ENCODE measurements at regions not wholly inside any gene's neighbourhood (a gene's known extent, or its start where the extent isn't known, plus 50 kb on each side); places are given as distances from the start of the nearest gene placed in this dataset.

- no peak for TF ChIP-seq HDAC6 (IDR thresholded peaks at IDR 0.05; ENCODE audit: unreplicated experiment)
- TF ChIP-seq SREBF2 (IDR thresholded peaks at IDR 0.05; ENCODE audit: low read length): no peak
- TF ChIP-seq POLR2A (IDR thresholded peaks at IDR 0.05; ENCODE audit: low read depth, low read length): no peak
- TF ChIP-seq RFX5 (IDR thresholded peaks at IDR 0.05; ENCODE audit: low read depth, low read length): no peak
- no peak for TF ChIP-seq CTCF (IDR thresholded peaks at IDR 0.05 in 2 of 3, conservative IDR thresholded peaks at IDR 0.05 in 1 of 3; ENCODE audit: control insufficient read depth in 2 of 3, extremely low read depth in 1 of 3, insufficient read depth in 1 of 3, low read depth in 3 of 3, low read length in 3 of 3)
- TF ChIP-seq RBBP5 (conservative IDR thresholded peaks at IDR 0.05): no peak
- no peak for TF ChIP-seq EZH2 (IDR thresholded peaks at IDR 0.05; ENCODE audit: borderline replicate concordance, control insufficient read depth, low read depth, low read length)
- no peak for TF ChIP-seq POLR2AphosphoS5 (IDR thresholded peaks at IDR 0.05; ENCODE audit: low read length)
- TF ChIP-seq YY1 (IDR thresholded peaks at IDR 0.05; ENCODE audit: low read depth, low read length): no peak
Measured at GRCh38 chr2:118479020-118479419, 368.4 kb downstream of the EN1 start.

Measured in GM12878 (cell line).